Erythroblast (primary cell): ENCODE measurements at regions not wholly inside any gene's neighbourhood (a gene's known extent, or its start where the extent isn't known, plus 50 kb on each side); places are given as distances from the start of the nearest gene placed in this dataset.
A peak's percentile ranks its signal among the peaks of the same experiment; 100 is the strongest.

Experiments used
- DNase-seq, 2 experiments: peaks; one replicate each; lab custom pipeline; 2025; lab: John Stamatoyannopoulos, UW

GRCh38 chr1:46878173-46878782, 63.0 kb downstream of the CYP4A11 start:
- peak; percentile 25 to 63 for DNase-seq

GRCh38 chr1:46876093-46876492, 65.2 kb downstream of the CYP4A11 start:
- peak in 1 of 2 experiments; percentile 9 for DNase-seq
